ENCODE measurements at regions not wholly inside any gene's neighbourhood (a gene's known extent, or its start where the extent isn't known, plus 50 kb on each side); places are given as distances from the start of the nearest gene placed in this dataset.

GRCh38 chr5:164784230-164784629 lies 1278.8 kb downstream of the MAT2B start:
- Histone ChIP-seq H3K9me2 (replicated peaks; ENCODE audit: insufficient read depth) (no peaks in the 10 kb centered on the region), H3K36me3 (replicated peaks; ENCODE audit: insufficient read depth, low read depth) (no peaks in the 10 kb centered on the region), H3K27me3 (no peaks in the 10 kb centered on the region), H4K20me1 (ENCODE audit: insufficient read depth, poor library complexity, severe bottlenecking) (no peaks in the 10 kb centered on the region), H2AFZ (no peak overlapping the region), H3K9me3 (ENCODE audit: low read depth) (no peaks in the 10 kb centered on the region), H3K4me2 (no peak overlapping the region), H3K79me2 (no peaks in the 10 kb centered on the region), H3K4me1 (ENCODE audit: insufficient read depth) (no peaks in the 10 kb centered on the region), H3K27ac (no peak overlapping the region), H3K4me3 (no peak overlapping the region)
- DNase-seq (ENCODE audit: low spot score): no peak
- TF ChIP-seq EZH2phosphoT487 (IDR thresholded peaks at IDR 0.05; ENCODE audit: low read depth, severe bottlenecking, unreplicated experiment): no peak
- TF ChIP-seq CTCF (IDR thresholded peaks at IDR 0.05; ENCODE audit: poor library complexity): no peak
- TF ChIP-seq EZH2 (IDR thresholded peaks at IDR 0.05; ENCODE audit: borderline replicate concordance): no peak
- 93% methylated on average over 3 of the region's 3 CpGs for WGBS (ENCODE audit: low lambda C conversion rate, missing lambda C conversion rate)

GRCh38 chr5:164798110-164798509 lies 1292.7 kb downstream of the MAT2B start:
- H2AFZ ChIP-seq: no peak overlapping the region
- no peak overlapping the region for H3K4me3 ChIP-seq
- H3K4me1 ChIP-seq (ENCODE audit: insufficient read depth): no peaks in the 10 kb centered on the region
- DNase-seq (ENCODE audit: low spot score): no peak
- no peak overlapping the region for H3K27ac ChIP-seq
- 82% methylated on average over 3 of the region's 3 CpGs for WGBS (ENCODE audit: low lambda C conversion rate, missing lambda C conversion rate)
- TF ChIP-seq EZH2phosphoT487 (IDR thresholded peaks at IDR 0.05; ENCODE audit: low read depth, severe bottlenecking, unreplicated experiment): no peak
- no peak for TF ChIP-seq CTCF (IDR thresholded peaks at IDR 0.05; ENCODE audit: poor library complexity)
- no peak for TF ChIP-seq EZH2 (IDR thresholded peaks at IDR 0.05; ENCODE audit: borderline replicate concordance)
- H3K9me3 ChIP-seq (ENCODE audit: low read depth): no peaks in the 10 kb centered on the region
- no peaks in the 10 kb centered on the region for H4K20me1 ChIP-seq (ENCODE audit: insufficient read depth, poor library complexity, severe bottlenecking)
- no peak overlapping the region for H3K4me2 ChIP-seq
- no peaks in the 10 kb centered on the region for H3K9me2 ChIP-seq (replicated peaks; ENCODE audit: insufficient read depth)
- H3K27me3 ChIP-seq: no peaks in the 10 kb centered on the region
- H3K79me2 ChIP-seq: no peaks in the 10 kb centered on the region
- H3K36me3 ChIP-seq (replicated peaks; ENCODE audit: insufficient read depth, low read depth): no peaks in the 10 kb centered on the region

GRCh38 chr5:164799391-164799790 lies 1294.0 kb downstream of the MAT2B start:
- no peak for DNase-seq (ENCODE audit: low spot score)
- no peak overlapping the region for H3K4me2 ChIP-seq
- H3K4me3 ChIP-seq: no peak overlapping the region
- no peaks in the 10 kb centered on the region for H3K27me3 ChIP-seq
- no peak for TF ChIP-seq CTCF (IDR thresholded peaks at IDR 0.05; ENCODE audit: poor library complexity)
- no peak for TF ChIP-seq EZH2 (IDR thresholded peaks at IDR 0.05; ENCODE audit: borderline replicate concordance)
- no peak for TF ChIP-seq EZH2phosphoT487 (IDR thresholded peaks at IDR 0.05; ENCODE audit: low read depth, severe bottlenecking, unreplicated experiment)
- H3K79me2 ChIP-seq: no peaks in the 10 kb centered on the region
- no peaks in the 10 kb centered on the region for H3K36me3 ChIP-seq (replicated peaks; ENCODE audit: insufficient read depth, low read depth)
- H3K9me2 ChIP-seq (replicated peaks; ENCODE audit: insufficient read depth): no peaks in the 10 kb centered on the region
- H4K20me1 ChIP-seq (ENCODE audit: insufficient read depth, poor library complexity, severe bottlenecking): no peaks in the 10 kb centered on the region
- no peak overlapping the region for H2AFZ ChIP-seq
- H3K9me3 ChIP-seq (ENCODE audit: low read depth): no peaks in the 10 kb centered on the region
- 83% methylated on average over 2 of the region's 2 CpGs for WGBS (ENCODE audit: low lambda C conversion rate, missing lambda C conversion rate)
- H3K27ac ChIP-seq: no peak overlapping the region
- no peaks in the 10 kb centered on the region for H3K4me1 ChIP-seq (ENCODE audit: insufficient read depth)

GRCh38 chr5:164801910-164802309 lies 1296.5 kb downstream of the MAT2B start:
- no peak for DNase-seq (ENCODE audit: low spot score)
- Histone ChIP-seq H3K79me2 (no peaks in the 10 kb centered on the region), H4K20me1 (ENCODE audit: insufficient read depth, poor library complexity, severe bottlenecking) (no peaks in the 10 kb centered on the region), H3K27ac (no peak overlapping the region), H3K4me2 (no peak overlapping the region), H3K27me3 (no peaks in the 10 kb centered on the region), H3K4me3 (no peak overlapping the region), H3K36me3 (replicated peaks; ENCODE audit: insufficient read depth, low read depth) (no peaks in the 10 kb centered on the region), H3K9me2 (replicated peaks; ENCODE audit: insufficient read depth) (no peaks in the 10 kb centered on the region), H3K4me1 (ENCODE audit: insufficient read depth) (no peaks in the 10 kb centered on the region), H2AFZ (no peak overlapping the region), H3K9me3 (ENCODE audit: low read depth) (no peaks in the 10 kb centered on the region)
- 90% methylated on average over 4 of the region's 4 CpGs for WGBS (ENCODE audit: low lambda C conversion rate, missing lambda C conversion rate)
- TF ChIP-seq EZH2 (IDR thresholded peaks at IDR 0.05; ENCODE audit: borderline replicate concordance) (no peak), CTCF (IDR thresholded peaks at IDR 0.05; ENCODE audit: poor library complexity) (no peak), EZH2phosphoT487 (IDR thresholded peaks at IDR 0.05; ENCODE audit: low read depth, severe bottlenecking, unreplicated experiment) (no peak)

Measured in hepatocyte (in vitro differentiated cells).